T-helper 17 cell (primary cell): ENCODE measurements at regions not wholly inside any gene's neighbourhood (a gene's known extent, or its start where the extent isn't known, plus 50 kb on each side); places are given as distances from the start of the nearest gene placed in this dataset.
A peak's percentile ranks its signal among the peaks of the same experiment; 100 is the strongest.
"Not testable (repeated sequence)": the region's sequence is repeated elsewhere in the genome, so short reads cannot be mapped to it uniquely, and the experiment has no call there.

Experiments used
- ATAC-seq: fragments of 150-1000 bp; cut with Tn5 transposase; 2 replicates; pipeline ENCODE4 v1.10.0; 2021; ENCODE audit warnings: mild to moderate bottlenecking, moderate library complexity
- DNase-seq, 3 donors: peaks; one replicate each; pipeline versions ENCODE4 v3.0.0 to v3.0.0-alpha.2; 2020 to 2021
- H3K9me3 ChIP-seq: one replicate; pipeline ENCODE4 v1.7.0; 2013; ENCODE audit warnings: low read length, mild to moderate bottlenecking; ENCODE audit not compliant: control insufficient read depth, poor library complexity, severe bottlenecking
- H3K27ac Mint-ChIP-seq: one replicate; pipeline ENCODE4 v1.8.0; 2022; ENCODE audit warnings: mild to moderate bottlenecking, moderate library complexity, mixed read lengths
- H3K27me3 Mint-ChIP-seq: one replicate; pipeline ENCODE4 v1.8.0; 2022; ENCODE audit warnings: mixed read lengths
- H3K36me3 Mint-ChIP-seq: one replicate; pipeline ENCODE4 v1.8.0; 2022; ENCODE audit warnings: low read depth, mixed read lengths
- H3K4me1 Mint-ChIP-seq: one replicate; pipeline ENCODE4 v1.8.0; 2022; ENCODE audit warnings: mild to moderate bottlenecking, mixed read lengths
- H3K4me3 Mint-ChIP-seq: one replicate; pipeline ENCODE4 v1.8.0; 2022; ENCODE audit warnings: mild to moderate bottlenecking, moderate library complexity, mixed read lengths

DNA sequence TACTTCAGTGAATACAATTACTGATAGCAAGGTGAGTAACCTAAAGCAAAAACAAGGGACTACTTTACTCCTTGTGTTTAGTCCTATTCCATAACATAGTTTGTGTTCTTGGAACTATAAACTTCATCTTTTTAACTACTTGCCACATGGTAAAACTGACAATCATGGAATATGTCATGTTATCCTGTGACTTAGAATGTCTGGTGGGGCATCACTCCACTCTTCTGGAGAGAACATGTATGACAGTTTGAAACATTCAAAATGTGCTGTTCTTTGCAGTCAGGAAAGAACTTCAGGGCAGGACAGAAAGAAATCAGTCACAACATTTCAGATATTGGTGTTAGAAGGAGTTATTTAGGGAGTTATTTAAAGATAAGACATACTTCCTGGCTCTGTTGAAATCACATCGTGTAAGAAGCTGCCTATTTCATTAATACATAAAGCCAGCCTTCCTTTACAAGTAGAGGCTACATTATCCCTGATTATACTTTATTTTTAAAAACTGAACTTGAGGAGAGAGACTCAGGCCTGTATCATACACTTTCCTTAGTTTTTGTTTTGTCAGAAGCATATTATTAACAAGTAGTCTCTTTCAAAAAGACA lies 184.9 kb downstream of the SPATA31A6 start:
- ATAC-seq, H3K9me3 ChIP-seq, H3K27ac Mint-ChIP-seq, H3K36me3 Mint-ChIP-seq, H3K4me1 Mint-ChIP-seq, DNase-seq, H3K4me3 Mint-ChIP-seq, H3K27me3 Mint-ChIP-seq: not testable (repeated sequence)

DNA sequence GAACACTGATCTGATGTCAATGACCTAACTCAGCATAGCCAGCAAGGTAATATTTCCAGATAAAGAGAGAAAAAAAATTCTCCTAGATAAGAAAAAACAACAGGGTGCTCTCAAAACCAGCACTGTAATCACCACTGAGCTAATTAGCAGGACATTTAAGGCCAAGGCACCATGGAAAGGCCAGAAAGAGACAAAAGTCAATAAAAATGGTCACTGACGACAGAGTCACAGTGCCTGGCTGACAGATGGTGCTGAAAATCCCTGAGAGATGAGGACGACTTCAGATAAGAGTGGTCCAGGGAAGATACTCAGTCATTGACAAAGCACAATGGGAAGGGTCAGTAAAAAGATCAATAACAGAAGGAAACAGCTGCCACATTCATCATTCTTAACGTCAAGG lies 186.7 kb downstream of the SPATA31A6 start:
- DNase-seq, H3K27me3 Mint-ChIP-seq, H3K9me3 ChIP-seq, H3K36me3 Mint-ChIP-seq, H3K4me3 Mint-ChIP-seq, H3K4me1 Mint-ChIP-seq, ATAC-seq, H3K27ac Mint-ChIP-seq: not testable (repeated sequence)

DNA sequence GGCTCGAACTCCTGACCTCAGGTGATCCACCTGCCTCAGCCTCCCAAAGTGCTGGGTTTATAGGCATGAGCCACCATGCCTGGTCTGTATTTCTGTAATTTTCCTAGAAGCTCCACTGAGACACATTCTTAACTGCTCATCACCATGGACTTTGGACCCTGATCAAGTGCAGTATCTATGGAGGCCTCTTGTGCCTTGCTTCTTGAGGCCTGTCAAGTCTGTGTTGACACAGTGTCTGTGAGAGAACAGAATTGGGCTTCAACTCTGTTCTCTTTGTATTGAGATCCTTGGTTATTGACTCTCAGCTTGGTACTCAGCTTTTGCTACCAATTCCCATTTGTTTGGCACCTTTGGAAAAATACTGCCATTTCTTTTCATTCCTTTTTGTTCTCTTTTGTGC lies 188.0 kb downstream of the SPATA31A6 start:
- not testable (repeated sequence) for H3K27ac Mint-ChIP-seq, H3K36me3 Mint-ChIP-seq, H3K27me3 Mint-ChIP-seq, H3K9me3 ChIP-seq, H3K4me1 Mint-ChIP-seq, DNase-seq, H3K4me3 Mint-ChIP-seq, ATAC-seq

DNA sequence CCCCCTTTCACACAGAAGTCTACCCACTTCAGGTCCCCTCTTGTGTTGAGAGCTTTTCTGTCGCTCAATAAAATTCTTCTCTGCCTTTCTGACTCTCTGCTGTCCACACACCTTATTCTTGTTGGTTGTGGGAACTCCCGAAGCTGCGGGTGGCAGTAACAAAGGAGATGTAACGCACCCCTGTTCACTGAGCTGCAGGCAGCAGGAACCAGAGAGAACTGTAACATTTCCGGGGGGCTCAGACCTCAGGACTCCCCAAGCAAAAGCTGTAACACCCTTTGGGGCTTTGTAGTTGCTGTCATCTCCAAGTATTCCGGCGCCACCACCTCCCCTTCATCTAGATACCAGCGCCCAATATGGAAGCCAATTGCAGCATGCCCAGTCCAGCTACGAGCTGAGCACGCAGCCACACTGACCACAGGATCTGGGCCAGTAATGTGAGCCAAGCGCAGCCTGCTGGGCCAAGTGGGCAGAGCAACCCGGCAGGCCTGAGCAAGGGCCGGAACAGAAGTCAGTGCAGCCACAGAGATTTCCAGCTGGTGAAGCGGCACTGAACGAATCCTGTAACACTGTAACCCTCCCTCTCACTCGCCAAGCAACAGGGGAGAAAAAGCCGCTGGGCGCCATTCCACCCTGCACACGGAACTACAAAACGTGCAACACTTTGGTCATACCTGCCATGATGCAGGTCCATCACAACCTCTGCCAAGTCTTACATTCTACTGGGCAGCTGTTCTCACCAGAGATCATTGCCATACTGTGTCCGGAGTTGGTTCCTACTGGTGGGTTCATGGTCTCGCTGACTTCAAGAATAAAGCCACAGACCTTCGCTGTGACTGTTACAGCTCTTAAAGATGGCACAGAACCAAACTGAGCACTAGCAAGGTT lies 194.3 kb downstream of the SPATA31A6 start:
- not testable (repeated sequence) for H3K27me3 Mint-ChIP-seq, H3K36me3 Mint-ChIP-seq, H3K4me3 Mint-ChIP-seq, ATAC-seq, DNase-seq, H3K9me3 ChIP-seq, H3K4me1 Mint-ChIP-seq, H3K27ac Mint-ChIP-seq

DNA sequence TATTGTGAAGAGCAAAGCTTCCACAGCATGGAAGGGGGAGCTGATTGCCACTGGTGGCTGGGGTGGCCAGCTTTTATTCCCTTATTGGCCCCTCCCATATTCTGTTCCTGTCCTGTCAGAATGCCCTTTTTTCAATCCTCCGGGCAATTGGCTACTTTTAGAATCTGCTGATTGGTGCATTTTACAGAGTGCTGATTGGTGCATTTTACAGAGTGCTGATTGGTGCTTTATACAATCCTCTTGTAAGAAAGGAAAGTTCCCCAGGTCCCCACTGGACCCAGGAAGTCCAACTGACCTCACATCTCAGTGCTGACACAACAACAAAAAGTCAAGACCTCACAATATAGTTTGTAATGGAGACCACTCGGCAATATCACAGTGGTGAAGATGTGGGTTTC lies 195.0 kb downstream of the SPATA31A6 start:
- H3K27ac Mint-ChIP-seq: no peak overlapping the region

DNA sequence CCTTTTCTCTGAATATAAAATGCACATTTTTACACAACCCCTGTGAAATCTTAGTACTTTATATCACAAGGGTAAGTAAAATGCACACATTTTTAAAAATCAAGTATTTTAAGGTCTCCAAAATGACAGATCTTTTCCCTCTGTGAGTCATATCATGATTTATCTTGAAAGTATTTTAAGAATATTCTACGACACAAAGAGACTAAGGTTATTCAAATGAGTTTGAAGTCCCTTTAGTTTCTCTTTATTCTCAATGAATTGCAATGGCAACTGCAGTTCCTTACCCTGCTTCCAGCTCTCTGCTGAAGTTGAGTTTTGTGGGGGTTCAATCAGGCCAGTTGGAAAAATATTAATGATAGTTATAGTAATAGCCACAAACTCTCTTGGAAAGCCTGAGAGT lies 196.1 kb downstream of the SPATA31A6 start:
- not testable (repeated sequence) for H3K4me3 Mint-ChIP-seq, H3K4me1 Mint-ChIP-seq, H3K9me3 ChIP-seq, DNase-seq, H3K27me3 Mint-ChIP-seq, H3K36me3 Mint-ChIP-seq, ATAC-seq, H3K27ac Mint-ChIP-seq

More for the DNA sequence above, 195.0 kb downstream of the SPATA31A6 start:
- Mint-ChIP-seq H3K4me1 (no peaks in the 10 kb centered on the region), H3K36me3 (no peaks in the 10 kb centered on the region), H3K27me3 (no peaks in the 10 kb centered on the region), H3K4me3 (no peak overlapping the region)
- no peak for DNase-seq
- ATAC-seq: no peak
- no peaks in the 10 kb centered on the region for H3K9me3 ChIP-seq

DNA sequence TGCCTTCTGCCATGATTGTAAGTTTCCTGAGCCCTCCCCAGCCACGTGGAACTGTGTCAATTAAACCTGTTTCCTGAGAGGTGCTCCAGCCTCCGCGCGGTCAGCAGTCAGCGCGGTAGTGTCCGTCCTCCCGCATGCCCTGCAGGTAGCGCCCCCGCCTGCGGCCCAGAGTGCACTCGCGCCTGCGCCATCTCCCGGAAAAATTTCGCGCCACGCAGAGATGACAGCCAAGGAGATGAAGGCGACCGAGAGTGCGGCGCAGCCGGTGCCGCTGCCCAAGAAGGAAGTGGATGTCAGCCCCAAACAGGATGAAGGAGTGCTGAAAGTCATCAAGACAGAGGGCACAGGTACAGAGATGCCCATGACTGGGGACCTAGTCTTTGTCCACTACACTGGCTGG lies 201.1 kb downstream of the SPATA31A6 start:
- not testable (repeated sequence) for ATAC-seq, H3K9me3 ChIP-seq, H3K4me3 Mint-ChIP-seq, H3K27ac Mint-ChIP-seq, H3K27me3 Mint-ChIP-seq, H3K36me3 Mint-ChIP-seq, DNase-seq, H3K4me1 Mint-ChIP-seq

DNA sequence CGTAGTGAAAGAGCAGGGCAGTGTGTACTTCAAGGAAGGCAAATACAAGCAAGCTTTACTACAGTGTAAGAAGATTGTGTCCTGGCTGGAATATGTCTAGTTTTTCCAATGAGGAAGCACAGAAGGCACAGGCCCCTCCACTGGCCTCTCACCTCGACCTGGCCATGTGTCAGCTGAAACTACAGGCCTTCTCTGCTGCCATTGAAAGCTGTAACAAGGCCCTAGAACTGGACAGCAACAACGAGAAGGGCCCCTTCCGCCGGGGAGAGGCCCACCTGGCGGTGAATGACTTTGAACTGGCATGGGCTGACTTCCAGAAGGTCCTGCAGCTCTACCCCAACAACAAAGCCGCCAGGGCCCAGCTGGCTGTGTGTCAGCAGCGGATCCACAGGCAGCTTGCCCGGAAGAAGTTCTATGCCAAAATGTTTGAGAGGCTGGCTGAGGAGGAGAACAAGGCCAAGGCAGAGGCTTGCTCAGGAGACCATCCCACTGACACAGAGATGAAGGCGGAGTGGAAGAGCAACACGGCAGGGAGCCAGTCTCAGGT lies 202.2 kb downstream of the SPATA31A6 start:
- not testable (repeated sequence) for ATAC-seq, H3K36me3 Mint-ChIP-seq, H3K4me1 Mint-ChIP-seq, H3K9me3 ChIP-seq, H3K4me3 Mint-ChIP-seq, H3K27me3 Mint-ChIP-seq, DNase-seq, H3K27ac Mint-ChIP-seq

DNA sequence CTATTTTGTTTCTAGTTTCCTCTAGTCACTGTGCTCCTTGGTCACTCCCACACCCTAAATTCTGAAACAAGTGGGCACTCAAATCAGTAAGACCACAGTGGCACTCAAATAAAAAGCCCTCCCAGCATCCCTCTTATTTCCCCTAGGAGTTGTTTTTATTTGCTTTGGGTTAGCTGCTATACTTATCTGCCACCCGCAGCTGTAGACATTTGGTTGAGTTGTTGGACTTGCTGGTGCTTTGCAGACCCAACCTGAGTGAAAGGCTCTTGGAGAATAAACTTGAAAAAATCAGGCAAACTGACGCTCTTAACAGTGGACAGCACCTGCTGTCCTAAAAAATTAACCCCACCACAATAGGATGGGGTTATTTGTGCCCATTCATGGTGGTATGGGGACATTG lies 203.0 kb downstream of the SPATA31A6 start:
- Mint-ChIP-seq H3K4me1 (no peaks in the 10 kb centered on the region), H3K27me3 (no peaks in the 10 kb centered on the region), H3K36me3 (no peaks in the 10 kb centered on the region), H3K4me3 (no peak overlapping the region), H3K27ac (no peak overlapping the region)
- ATAC-seq (no peak), DNase-seq (no peak)
- H3K9me3 ChIP-seq: no peaks in the 10 kb centered on the region

DNA sequence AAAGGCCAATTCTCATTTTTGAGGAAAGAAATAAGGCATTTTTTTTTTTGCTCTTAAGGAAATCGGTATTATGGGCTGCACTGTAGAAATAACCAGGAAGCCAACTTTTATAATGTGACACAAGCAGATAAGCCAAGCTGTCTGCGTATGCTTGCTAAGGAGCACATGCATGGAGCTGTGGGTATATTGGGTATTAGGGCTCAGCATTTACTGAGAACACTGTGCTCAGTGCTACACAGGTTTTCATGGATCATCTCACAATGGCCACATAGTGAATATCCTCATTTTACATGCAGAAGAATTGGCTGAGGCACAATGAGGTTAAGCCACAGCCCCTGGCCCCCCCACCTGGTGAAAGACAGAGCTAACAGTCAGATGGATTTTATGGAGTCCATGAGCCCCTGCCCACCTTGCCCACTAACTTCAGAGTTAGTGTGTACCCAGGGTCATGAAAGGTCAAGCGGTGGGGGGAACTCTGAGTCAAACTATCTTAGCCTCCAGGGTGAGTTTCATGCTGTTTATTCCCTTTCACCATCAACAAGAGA lies 204.8 kb downstream of the SPATA31A6 start:
- Mint-ChIP-seq H3K36me3 (no peaks in the 10 kb centered on the region), H3K27ac (no peak overlapping the region)
- peak; percentile 16 for ATAC-seq

DNA sequence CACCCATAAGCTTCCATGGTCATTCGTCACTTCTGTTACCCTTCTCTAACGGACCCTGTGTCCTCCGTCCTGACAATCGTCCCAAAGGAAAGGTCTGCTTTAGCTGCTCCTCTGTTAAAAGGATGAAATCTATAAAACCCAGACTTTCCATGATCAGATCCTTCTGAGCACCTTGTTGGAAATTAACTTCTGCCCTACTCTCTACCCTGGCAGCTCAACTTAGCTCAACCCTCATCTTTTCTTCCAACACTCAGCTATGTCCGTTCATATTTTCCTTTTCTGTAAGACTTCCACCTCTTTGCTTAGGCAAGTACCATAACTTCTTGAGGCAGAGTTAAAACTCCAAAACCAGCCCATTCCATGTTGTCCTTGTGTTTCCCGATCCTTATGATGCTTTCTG lies 205.4 kb downstream of the SPATA31A6 start:
- DNase-seq: no peak
- H3K27me3 Mint-ChIP-seq: no peaks in the 10 kb centered on the region
- no peak for ATAC-seq
- H3K4me1 Mint-ChIP-seq: no peaks in the 10 kb centered on the region
- H3K4me3 Mint-ChIP-seq: no peak overlapping the region
- no peak overlapping the region for H3K27ac Mint-ChIP-seq
- no peaks in the 10 kb centered on the region for H3K9me3 ChIP-seq
- no peaks in the 10 kb centered on the region for H3K36me3 Mint-ChIP-seq

More for the DNA sequence above, 204.8 kb downstream of the SPATA31A6 start:
- Mint-ChIP-seq H3K4me3 (no peak overlapping the region), H3K4me1 (no peaks in the 10 kb centered on the region), H3K27me3 (no peaks in the 10 kb centered on the region)
- no peak for DNase-seq
- no peaks in the 10 kb centered on the region for H3K9me3 ChIP-seq

DNA sequence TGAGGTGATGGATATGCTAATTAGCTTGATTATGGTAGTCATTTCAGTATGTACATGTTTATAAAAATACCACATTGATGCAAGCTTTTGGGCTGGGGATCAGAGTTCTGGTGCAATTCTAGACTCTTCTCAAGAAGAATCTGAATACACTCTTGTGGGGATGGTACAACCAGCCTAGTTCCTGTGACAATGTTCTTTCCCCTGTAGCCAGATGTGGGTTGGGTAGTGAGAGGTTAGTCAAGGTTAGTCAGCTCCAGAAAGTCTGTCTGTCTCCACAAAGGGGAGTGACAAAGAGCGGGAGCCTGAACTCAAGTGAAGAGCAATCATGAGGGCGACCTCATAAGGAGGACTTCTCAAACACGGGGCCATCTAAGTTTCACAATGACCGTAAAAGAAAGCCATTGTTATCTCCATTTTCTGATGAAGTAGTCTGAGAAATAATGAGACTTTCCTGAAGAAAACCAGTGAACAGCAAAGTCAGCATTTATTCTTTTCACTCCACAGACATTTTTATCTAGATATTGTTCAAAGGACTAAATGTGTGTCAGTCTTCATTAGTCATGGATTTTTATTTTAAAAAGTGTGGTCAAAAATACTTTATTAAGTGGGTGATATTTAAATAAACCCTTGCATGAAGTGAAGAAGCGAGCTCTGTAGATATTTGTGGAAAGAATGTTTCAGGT lies 209.5 kb downstream of the SPATA31A6 start:
- DNase-seq, H3K27ac Mint-ChIP-seq, H3K27me3 Mint-ChIP-seq, H3K4me3 Mint-ChIP-seq, H3K4me1 Mint-ChIP-seq, H3K9me3 ChIP-seq, ATAC-seq, H3K36me3 Mint-ChIP-seq: not testable (repeated sequence)

DNA sequence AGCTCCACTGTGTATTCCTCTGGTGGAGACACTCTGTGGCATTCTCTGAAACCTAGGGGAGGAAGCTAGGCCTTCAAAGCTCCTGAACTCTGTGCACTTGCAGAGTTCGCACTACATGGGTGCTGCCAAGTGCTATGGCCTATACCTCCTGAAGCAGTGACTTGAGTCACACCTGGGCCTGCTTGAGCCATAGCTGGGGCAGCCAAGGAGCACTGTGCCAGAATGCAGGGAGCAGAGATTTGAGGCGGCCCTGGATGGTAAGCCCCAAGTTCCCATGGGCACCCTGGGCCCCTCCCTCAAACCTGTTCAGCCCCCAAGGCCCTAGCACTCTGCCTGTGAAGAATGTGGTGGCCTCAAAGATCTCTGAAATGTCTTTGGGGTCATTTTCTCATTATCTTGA lies 212.9 kb downstream of the SPATA31A6 start:
- Mint-ChIP-seq H3K27me3 (no peaks in the 10 kb centered on the region), H3K4me3 (no peak overlapping the region), H3K27ac (no peak overlapping the region), H3K4me1 (no peaks in the 10 kb centered on the region), H3K36me3 (no peaks in the 10 kb centered on the region)
- DNase-seq: no peak
- ATAC-seq: no peak
- no peaks in the 10 kb centered on the region for H3K9me3 ChIP-seq
